GM19397 (cell line): ENCODE measurements at regions not wholly inside any gene's neighbourhood (a gene's known extent, or its start where the extent isn't known, plus 50 kb on each side); places are given as distances from the start of the nearest gene placed in this dataset.

Experiments used
- ATAC-seq: cut with Tn5 transposase; IDR thresholded peaks from one replicate; pipeline ENCODE4 v1.9.1; 2021; ENCODE audit warnings: mild to moderate bottlenecking, moderate library complexity; ENCODE audit not compliant: unreplicated experiment

DNA sequence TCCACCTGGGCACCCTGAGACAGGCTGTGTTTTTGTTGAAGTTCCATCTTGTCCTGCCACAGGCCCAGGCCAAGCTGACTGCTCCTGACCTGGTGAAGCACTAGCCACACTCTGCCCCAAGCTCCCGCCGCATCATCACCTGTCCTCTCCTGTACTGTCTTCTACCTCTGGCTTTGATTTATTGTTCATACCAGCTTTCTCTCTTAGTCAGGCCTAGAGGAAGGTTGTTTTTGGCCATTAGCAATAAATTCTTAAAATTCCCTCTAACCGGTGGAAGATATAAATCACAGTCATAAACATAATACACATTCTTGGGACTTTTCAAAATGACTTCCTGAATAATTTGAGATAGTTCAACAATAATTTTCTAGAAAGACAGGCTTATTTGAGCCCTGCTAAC is 169.4 kb downstream of the DAD1 start:
- ATAC-seq, result no peak

DNA sequence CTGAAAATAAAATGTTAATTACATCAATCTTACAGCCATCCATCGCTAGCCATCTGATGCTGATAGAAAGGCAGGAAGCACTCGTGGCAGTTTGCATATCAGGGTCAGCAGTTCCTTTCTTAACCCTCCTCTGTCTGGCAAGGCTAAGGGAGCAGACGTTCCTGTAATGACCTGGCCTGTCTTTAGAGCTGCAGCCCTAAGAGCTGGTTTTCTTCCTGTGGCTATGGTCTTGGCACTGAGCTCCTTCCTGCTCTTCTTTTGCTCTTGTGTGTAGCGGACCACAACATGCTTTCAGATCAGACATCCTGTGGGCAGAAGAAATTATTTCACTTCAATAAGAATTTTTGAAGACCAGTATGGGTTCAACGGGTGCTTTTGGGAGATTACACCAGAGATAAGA is 170.4 kb downstream of the DAD1 start:
- peak; percentile 56 for ATAC-seq

- ATAC-seq, result no peak
Observed at GRCh38 chr14:22417914-22418313, 171.1 kb downstream of the DAD1 start.

- ATAC-seq, result no peak
Observed at GRCh38 chr14:22416193-22416592, 172.8 kb downstream of the DAD1 start.

DNA sequence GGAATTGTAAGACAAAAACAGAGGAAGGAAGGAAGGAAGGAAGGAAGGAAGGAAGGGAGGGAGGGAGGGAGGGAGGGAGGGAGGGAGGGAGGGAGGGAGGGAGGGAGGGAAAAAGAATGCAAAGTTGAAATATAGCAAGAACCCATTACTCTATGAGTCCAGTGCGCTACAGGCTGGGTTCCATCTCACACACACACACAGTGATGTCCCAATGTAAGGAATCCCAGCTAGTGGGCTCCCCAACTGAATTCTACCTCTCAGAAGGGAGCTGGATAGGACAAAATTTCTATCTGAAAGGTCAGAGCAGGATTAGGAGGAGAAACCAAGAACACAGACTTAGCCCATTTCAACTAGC is 173.4 kb downstream of the DAD1 start:
- ATAC-seq, result no peak

GRCh38 chr14:22414876-22415604 is 174.0 kb downstream of the DAD1 start:
- ATAC-seq, result no peak

DNA sequence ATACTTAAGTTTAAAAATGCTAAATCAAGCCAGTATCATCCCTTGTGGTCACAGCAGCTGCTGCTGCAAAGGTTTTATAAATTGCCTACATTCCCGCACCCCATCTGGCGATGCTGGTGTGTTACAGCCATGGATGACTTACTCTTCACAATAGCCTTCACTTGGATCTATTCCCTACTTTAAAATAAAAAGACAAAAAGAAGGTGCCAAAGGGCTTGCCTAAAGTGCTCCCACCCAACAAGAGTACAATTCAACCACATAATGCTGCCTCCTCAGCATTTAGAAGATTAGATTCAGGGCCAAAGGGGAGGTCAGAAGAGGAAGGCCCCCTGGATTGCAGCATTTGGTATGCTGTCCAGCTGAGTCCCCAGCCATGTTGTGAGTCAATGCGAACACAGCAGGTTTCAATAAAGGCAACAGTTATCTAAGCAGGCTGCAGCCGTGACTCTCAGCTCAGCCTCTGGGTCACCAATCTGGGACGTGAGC is 176.1 kb downstream of the DAD1 start:
- ATAC-seq, result no peak

GRCh38 chr14:22411398-22412055 is 177.5 kb downstream of the DAD1 start:
- ATAC-seq, result no peak

DNA sequence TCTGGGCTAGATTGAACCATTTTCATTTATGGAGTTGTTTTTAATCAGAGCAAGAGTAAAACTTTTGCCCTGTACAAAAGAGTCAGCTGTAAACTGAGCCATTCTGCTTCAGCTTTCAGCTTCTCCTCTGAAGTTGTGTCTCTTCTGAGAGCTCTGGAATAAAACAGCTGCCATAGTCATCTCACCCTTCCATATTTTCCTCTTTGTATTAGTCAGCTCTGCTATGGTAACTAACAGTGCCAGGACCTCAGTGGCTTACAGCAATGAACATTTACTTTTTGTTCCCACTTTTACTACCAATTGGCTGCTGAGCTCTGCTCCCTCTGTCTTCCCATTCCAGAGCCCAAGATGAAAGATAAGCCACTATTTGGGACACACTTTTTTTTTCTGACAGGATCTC is 178.5 kb downstream of the DAD1 start:
- no peak for ATAC-seq

DNA sequence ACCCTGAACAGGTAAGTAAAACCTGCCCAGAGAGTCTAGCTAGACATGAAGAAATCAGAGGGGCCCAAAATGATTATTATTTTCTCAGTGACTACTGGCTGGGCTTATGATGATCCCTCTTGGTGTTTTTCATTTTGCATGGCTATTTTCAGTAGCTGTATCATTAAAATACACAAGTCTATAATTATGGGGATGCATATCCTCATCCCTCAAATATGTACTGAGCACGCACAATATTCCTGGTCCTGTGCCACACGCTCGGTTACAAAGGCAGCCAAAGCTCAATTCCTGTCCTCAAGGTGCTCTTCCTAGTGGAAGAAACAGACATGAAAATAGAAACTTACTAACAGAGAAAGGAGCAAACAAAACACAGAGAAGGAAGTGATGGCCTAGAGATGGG is 180.0 kb downstream of the DAD1 start:
- ATAC-seq, result no peak

- ATAC-seq, result no peak
Observed at GRCh38 chr14:22408547-22408946, 180.5 kb downstream of the DAD1 start.

DNA sequence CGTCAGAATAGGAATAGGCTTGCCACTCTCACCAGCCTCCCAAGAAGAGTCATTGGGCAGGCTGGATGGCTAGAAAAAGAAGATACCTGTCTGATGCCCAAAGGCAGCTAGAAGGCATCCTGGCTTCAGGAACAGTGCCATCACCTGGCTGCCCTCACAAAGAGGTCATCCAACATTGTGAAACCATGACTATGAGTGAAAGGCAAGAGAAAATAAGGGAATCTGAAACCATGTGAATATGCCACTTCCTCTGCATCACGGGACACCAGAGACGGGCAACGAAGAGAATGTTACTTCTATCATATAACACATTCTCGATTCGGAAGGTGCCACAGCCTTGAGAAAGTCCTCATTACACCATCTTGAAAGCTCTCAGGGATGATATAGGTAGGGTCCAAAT is 182.0 kb downstream of the DAD1 start:
- ATAC-seq, result no peak

GRCh38 chr14:22405201-22405600 is 183.8 kb downstream of the DAD1 start:
- no peak for ATAC-seq

- no peak for ATAC-seq
Observed at GRCh38 chr14:22403296-22403695, 185.7 kb downstream of the DAD1 start.

- ATAC-seq, result no peak
Observed at GRCh38 chr14:22400655-22401259, 188.3 kb downstream of the DAD1 start.

DNA sequence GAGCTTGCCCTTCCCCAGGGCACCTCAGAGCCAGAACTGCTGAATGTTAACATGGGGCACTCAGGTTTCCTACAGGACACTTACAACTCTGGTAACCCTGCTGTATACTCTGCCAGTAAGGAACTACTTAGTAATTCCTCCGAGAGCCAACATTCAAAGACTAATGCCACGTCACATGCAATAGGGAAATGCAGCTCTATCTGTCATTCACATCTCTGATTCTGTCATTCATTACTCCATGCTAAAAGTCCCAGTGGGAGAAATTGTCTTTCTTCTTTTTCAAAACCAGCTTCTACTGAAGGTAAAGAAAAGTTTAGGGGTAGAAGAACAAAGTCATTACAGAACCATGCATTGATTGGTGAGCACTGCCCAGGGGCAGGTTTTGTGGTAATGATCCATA is 189.2 kb downstream of the DAD1 start:
- ATAC-seq, result no peak

DNA sequence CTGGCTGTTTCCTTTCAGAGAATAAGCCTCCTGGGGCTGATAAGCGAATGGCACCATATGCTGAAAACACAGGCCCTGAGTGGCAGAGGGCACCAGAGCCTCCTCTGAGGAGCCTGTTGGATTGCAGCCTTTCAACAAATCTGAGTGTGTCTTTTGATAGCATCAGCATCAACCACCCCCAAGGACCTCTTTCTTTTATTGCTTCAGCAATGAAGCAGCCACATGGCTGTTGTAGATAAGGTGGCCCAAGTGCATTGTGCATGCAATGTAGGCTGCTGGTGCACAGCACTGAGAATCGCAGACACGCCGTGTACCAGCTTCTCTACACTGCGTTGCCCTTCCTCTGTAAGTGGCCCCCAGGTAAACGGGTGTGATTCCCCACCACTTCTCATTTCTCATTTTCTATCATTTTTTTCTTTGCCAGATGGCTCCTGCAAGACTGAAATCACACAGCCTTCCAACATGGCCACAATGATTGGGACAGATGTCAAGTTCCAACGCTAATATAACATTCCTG is 191.7 kb downstream of the DAD1 start:
- ATAC-seq, result no peak

DNA sequence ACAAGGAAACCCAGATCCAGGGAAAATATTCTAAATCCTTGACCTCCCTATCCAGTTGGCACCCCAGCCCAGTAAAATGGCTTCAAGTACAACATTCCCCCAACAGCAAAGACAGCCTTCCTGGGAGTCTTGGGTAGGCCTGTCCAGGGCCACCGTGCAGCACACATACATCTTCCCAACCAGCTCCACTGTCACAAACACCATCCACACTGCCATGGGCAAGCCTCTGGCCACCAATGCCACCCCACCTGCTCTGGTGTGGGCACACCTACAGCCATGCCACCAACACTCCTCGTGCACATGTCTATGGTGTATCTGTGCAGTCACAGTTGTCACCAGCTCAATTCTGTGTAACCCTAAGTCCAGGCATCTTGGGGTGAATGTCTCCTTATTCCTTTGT is 193.2 kb downstream of the DAD1 start:
- ATAC-seq, result no peak

DNA sequence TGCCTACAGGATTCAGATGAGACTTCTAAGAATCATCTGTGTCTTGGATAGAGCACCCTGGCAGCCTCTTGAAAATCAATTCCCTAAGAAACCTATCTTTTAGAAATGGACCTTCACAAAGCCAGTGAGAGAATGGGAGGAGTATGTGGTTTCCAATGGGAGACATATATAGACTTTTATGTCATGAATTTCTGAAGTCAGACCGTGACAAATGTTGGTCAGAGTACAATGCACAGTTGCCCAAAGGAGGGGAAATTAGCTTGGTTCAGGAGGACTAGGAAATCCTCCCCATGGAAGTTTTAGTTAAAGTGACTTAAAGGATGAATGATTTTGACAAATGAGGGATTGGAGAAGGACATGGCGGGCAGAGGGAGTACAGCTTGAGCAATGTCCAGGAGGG is 194.4 kb downstream of the DAD1 start:
- no peak for ATAC-seq

DNA sequence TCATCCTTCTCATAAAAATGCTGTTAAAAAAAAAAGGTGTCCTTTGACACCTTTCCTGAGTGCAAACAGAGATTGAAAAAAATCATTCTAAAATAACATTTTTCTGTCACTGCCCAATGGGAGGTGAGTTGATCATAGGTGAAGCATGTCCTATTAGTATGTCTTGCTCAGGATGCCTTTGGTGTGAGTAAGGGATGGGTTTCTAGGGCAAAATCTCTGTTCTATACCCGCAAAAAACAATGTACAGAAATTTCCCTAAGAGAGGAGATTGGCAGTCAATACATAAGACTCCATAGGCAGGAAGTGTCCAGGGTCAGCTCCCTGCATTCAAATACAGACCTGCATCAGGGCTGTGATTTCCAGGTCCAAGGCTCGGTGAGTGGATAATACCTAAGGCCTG is 195.2 kb downstream of the DAD1 start:
- no peak for ATAC-seq

GRCh38 chr14:22391908-22392565 is 197.0 kb downstream of the DAD1 start:
- no peak for ATAC-seq
